ENCODE measurements at regions not wholly inside any gene's neighbourhood (a gene's known extent, or its start where the extent isn't known, plus 50 kb on each side); places are given as distances from the start of the nearest gene placed in this dataset.

DNA sequence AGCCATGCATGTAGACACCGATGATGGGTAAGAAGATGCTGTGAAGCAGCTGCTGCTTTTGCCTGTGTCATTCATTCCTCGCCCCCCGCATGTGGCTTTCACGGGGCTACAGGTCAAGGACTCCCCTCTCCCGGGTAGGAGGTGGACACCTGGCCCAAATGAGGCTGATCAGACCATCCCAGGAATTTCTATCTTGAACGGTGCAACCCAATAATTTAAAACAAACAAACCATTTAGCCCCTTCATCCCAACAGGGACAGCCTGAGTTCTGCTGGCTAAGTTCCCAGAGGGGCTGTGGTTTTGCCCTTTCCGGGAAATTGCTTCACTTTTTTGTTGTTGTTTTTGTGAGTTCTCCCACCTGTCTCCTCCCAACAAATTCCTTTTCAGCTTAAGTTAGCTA is 137.7 kb upstream of the CDH5 start:
- no peak for ATAC-seq
- BruUV-seq (replicated peaks): no TSS peak
- CTCF ChIA-PET: no interaction called here

DNA sequence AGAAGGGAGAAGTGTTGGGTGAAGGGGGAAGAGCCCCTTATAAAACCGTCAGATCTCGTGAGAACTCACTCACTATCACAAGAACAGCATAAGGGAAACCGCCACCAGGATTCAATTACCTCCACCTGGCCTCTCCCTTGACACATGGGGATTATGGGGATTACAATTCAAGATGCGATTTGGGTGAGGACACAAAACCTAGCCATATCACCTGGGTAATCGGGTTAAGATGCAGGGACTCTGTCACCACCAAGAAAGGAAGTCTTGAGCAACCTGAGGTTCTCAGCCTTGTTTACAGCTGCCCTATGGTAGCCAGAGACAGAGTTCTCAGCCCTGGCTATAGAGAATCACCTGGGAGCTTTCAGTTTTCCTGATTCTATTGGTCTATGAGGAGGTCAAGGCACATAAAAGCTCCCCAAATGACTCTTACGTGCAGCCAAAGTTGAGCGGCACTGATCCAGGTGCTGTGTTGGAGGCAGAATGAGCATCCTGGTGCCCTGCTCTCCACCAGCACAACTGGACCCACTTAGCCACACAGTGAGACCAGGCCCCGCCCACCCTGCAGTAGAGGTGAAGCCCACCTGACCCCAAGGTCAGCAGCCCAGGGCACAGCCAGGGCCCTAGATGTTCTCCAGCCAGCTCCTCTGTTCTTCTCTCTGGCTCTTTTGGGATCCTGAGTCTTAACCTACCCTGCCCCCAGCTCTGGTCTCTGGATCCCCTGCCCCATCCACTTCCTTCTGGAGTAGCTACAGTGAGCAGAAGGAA is 138.5 kb upstream of the CDH5 start:
- H3F3A ChIP-seq (ENCODE audit: low read length, unreplicated experiment): no peaks in the 10 kb centered on the region
- H4K20me1 ChIP-seq (ENCODE audit: low read length): no peaks in the 10 kb centered on the region
- no peak overlapping the region for H3K9ac ChIP-seq (ENCODE audit: low read length)
- DNase-seq (no peak), ATAC-seq (no peak)
- BruUV-seq (replicated peaks): no TSS peak
- no peaks in the 10 kb centered on the region for H3K9me2 ChIP-seq (replicated peaks; ENCODE audit: low read length)
- H3K4me3 ChIP-seq (ENCODE audit: low read length): no peak overlapping the region
- H3K4me2 ChIP-seq (ENCODE audit: low read length): no peak overlapping the region
- H3K36me3 ChIP-seq (ENCODE audit: low read depth, low read length): no peaks in the 10 kb centered on the region
- no peaks in the 10 kb centered on the region for H3K79me2 ChIP-seq (ENCODE audit: low read length)
- TF ChIP-seq, protein P1, sequence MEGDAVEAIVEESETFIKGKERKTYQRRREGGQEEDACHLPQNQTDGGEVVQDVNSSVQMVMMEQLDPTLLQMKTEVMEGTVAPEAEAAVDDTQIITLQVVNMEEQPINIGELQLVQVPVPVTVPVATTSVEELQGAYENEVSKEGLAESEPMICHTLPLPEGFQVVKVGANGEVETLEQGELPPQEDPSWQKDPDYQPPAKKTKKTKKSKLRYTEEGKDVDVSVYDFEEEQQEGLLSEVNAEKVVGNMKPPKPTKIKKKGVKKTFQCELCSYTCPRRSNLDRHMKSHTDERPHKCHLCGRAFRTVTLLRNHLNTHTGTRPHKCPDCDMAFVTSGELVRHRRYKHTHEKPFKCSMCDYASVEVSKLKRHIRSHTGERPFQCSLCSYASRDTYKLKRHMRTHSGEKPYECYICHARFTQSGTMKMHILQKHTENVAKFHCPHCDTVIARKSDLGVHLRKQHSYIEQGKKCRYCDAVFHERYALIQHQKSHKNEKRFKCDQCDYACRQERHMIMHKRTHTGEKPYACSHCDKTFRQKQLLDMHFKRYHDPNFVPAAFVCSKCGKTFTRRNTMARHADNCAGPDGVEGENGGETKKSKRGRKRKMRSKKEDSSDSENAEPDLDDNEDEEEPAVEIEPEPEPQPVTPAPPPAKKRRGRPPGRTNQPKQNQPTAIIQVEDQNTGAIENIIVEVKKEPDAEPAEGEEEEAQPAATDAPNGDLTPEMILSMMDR (conservative IDR thresholded peaks at IDR 0.05; ENCODE audit: low read depth, low read length): no peak
- TF ChIP-seq EZH2phosphoT487 (IDR thresholded peaks at IDR 0.05; ENCODE audit: borderline replicate concordance, low read length) (no peak), EZH2 (IDR thresholded peaks at IDR 0.05; ENCODE audit: low read length, unreplicated experiment) (no peak)
- intact Hi-C loops (cut with micrococcal nuclease): no loop called here
- H3K9me3 ChIP-seq (ENCODE audit: low read length): no peaks in the 10 kb centered on the region
- CTCF ChIA-PET: no interaction called here
- no peak overlapping the region for H2AFZ ChIP-seq (ENCODE audit: low read length)
- peaks cover 20% of the 10 kb centered on the region for H3K27me3 ChIP-seq (ENCODE audit: low read length)
- H3K4me1 ChIP-seq (ENCODE audit: insufficient read depth, low read length): no peaks in the 10 kb centered on the region
- no peak overlapping the region for H3K27ac ChIP-seq (ENCODE audit: low read length)
- POLR2A ChIA-PET (ENCODE audit: unreplicated experiment): no interaction called here

More for the DNA sequence above, 137.7 kb upstream of the CDH5 start:
- H3K4me2 ChIP-seq (ENCODE audit: low read length): no peak overlapping the region
- TF ChIP-seq, protein P1 (conservative IDR thresholded peaks at IDR 0.05; ENCODE audit: low read depth, low read length): no peak
- no peak for TF ChIP-seq EZH2phosphoT487 (IDR thresholded peaks at IDR 0.05; ENCODE audit: borderline replicate concordance, low read length)
- no peak for TF ChIP-seq EZH2 (IDR thresholded peaks at IDR 0.05; ENCODE audit: low read length, unreplicated experiment)
- H3F3A ChIP-seq (ENCODE audit: low read length, unreplicated experiment): no peaks in the 10 kb centered on the region
- no peak overlapping the region for H3K4me3 ChIP-seq (ENCODE audit: low read length)
- no peaks in the 10 kb centered on the region for H3K4me1 ChIP-seq (ENCODE audit: insufficient read depth, low read length)
- H3K27me3 ChIP-seq (ENCODE audit: low read length): peaks cover 29% of the 10 kb centered on the region
- no peaks in the 10 kb centered on the region for H3K9me3 ChIP-seq (ENCODE audit: low read length)
- no peak overlapping the region for H3K27ac ChIP-seq (ENCODE audit: low read length)
- no peaks in the 10 kb centered on the region for H4K20me1 ChIP-seq (ENCODE audit: low read length)
- no peaks in the 10 kb centered on the region for H3K79me2 ChIP-seq (ENCODE audit: low read length)
- H3K9me2 ChIP-seq (replicated peaks; ENCODE audit: low read length): no peaks in the 10 kb centered on the region
- intact Hi-C loops (cut with micrococcal nuclease): no loop called here
- H3K9ac ChIP-seq (ENCODE audit: low read length): no peak overlapping the region
- POLR2A ChIA-PET (ENCODE audit: unreplicated experiment): no interaction called here
- DNase-seq: no peak
- no peaks in the 10 kb centered on the region for H3K36me3 ChIP-seq (ENCODE audit: low read depth, low read length)
- no peak overlapping the region for H2AFZ ChIP-seq (ENCODE audit: low read length)

GRCh38 chr16:66226762-66227161 is 139.7 kb upstream of the CDH5 start:
- Histone ChIP-seq H3K9ac (ENCODE audit: low read length) (no peak overlapping the region), H3K4me2 (ENCODE audit: low read length) (no peak overlapping the region), H3K4me1 (ENCODE audit: insufficient read depth, low read length) (no peaks in the 10 kb centered on the region), H3F3A (ENCODE audit: low read length, unreplicated experiment) (no peaks in the 10 kb centered on the region), H2AFZ (ENCODE audit: low read length) (no peak overlapping the region), H4K20me1 (ENCODE audit: low read length) (no peaks in the 10 kb centered on the region), H3K9me3 (ENCODE audit: low read length) (no peaks in the 10 kb centered on the region), H3K27me3 (ENCODE audit: low read length) (peaks cover 13% of the 10 kb centered on the region), H3K4me3 (ENCODE audit: low read length) (no peak overlapping the region), H3K36me3 (ENCODE audit: low read depth, low read length) (no peaks in the 10 kb centered on the region), H3K9me2 (replicated peaks; ENCODE audit: low read length) (no peaks in the 10 kb centered on the region), H3K79me2 (ENCODE audit: low read length) (no peaks in the 10 kb centered on the region), H3K27ac (ENCODE audit: low read length) (no peak overlapping the region)
- TF ChIP-seq, protein P1 (conservative IDR thresholded peaks at IDR 0.05; ENCODE audit: low read depth, low read length): no peak
- TF ChIP-seq EZH2 (IDR thresholded peaks at IDR 0.05; ENCODE audit: low read length, unreplicated experiment) (no peak), EZH2phosphoT487 (IDR thresholded peaks at IDR 0.05; ENCODE audit: borderline replicate concordance, low read length) (no peak)
- ATAC-seq: no peak
- ChIA-PET CTCF (no interaction called here), POLR2A (ENCODE audit: unreplicated experiment) (no interaction called here)
- intact Hi-C loops (cut with micrococcal nuclease): no loop called here
- no TSS peak for BruUV-seq (replicated peaks)
- DNase-seq: no peak
